HCT116 (cell line): ENCODE measurements at regions not wholly inside any gene's neighbourhood (a gene's known extent, or its start where the extent isn't known, plus 50 kb on each side); places are given as distances from the start of the nearest gene placed in this dataset.

Experiments
- ATAC-seq: fragments of 200-7000 bp; cut with Tn5 transposase; 2 replicates; pipeline ENCODE4 v1.9.1; 2020; ENCODE audit warnings: mild to moderate bottlenecking, moderate library complexity
- BruUV-seq: library from RNA; stranded (reverse); fragments of 400-500 nt; replicated peaks from 2 replicates; lab custom pipeline; 2021; lab: Mats Ljungman, UMichigan
- CTCF ChIA-PET: fragments of 300-600 bp; sonication (Branson Sonifier 250); formaldehyde crosslinking; loops from one replicate; lab custom pipeline; 2021; ENCODE audit warnings: antibody characterized with exemption; lab: Charles Lee
- POLR2A ChIA-PET: fragments of 300-600, 350-600 bp; sonication (Branson Sonifier 250); formaldehyde crosslinking; loops from one replicate; lab custom pipeline; 2021; ENCODE audit warnings: antibody characterized with exemption; lab: Charles Lee
- RAD21 ChIA-PET, 2 experiments: fragments of 300-600 bp; sonication (Branson Sonifier 250); formaldehyde crosslinking; loops; one replicate each; lab custom pipeline; 2023; ENCODE audit warnings: low total read pairs in 2 of 2; ENCODE audit not compliant: uncharacterized antibody in 2 of 2, unreplicated experiment in 2 of 2, low non-redundant PET in 1 of 2; lab: Charles Lee
- DNase-seq: peaks from one replicate; pipeline ENCODE4 v3.0.0-alpha.2; 2010; ENCODE audit warnings: low read depth, low spot score
- H2AFZ ChIP-seq: fragments of 200-600 bp; shearing (Covaris generic), sonication (generic); 2 replicates; pipeline ENCODE4 v1.6.1; 2017; ENCODE audit warnings: low read depth, mixed run types, mixed read lengths, antibody characterized with exemption, low read length; ENCODE audit not compliant: poor library complexity, severe bottlenecking
- H3K27ac ChIP-seq: 2 replicates; pipeline ENCODE4 v1.5.1; 2012; ENCODE audit warnings: low read depth, low read length
- H3K27me3 ChIP-seq: fragments of 200-600 bp; sonication (generic); 2 replicates; pipeline ENCODE4 v1.6.1; 2016; ENCODE audit warnings: mixed run types, low read length, mixed read lengths; ENCODE audit not compliant: insufficient read depth
- H3K36me3 ChIP-seq, 2 experiments: fragments of 200-500 bp in 1 of 2; fragments of 200-600 bp in 1 of 2; sonication (Bioruptor generic) in 1 of 2; sonication (generic) in 1 of 2; 2 replicates each; pipeline versions ENCODE4 v1.5.1 to v1.6.1; 2014 to 2016; ENCODE audit warnings: low read length in 2 of 2, inconsistent platforms in 1 of 2, mixed read lengths in 1 of 2, mixed run types in 1 of 2; ENCODE audit not compliant: insufficient read depth in 2 of 2, control insufficient read depth in 1 of 2
- H3K4me1 ChIP-seq, 2 experiments: fragments of 200-600 bp in 1 of 2; sonication (generic) in 1 of 2; 2 replicates each; pipeline versions ENCODE4 v1.5.1 to v1.6.1; 2012 to 2017; ENCODE audit warnings: low read length in 2 of 2, inconsistent platforms in 1 of 2, mild to moderate bottlenecking in 1 of 2, mixed read lengths in 1 of 2, mixed run types in 1 of 2, moderate library complexity in 1 of 2; ENCODE audit not compliant: insufficient read depth in 2 of 2, control insufficient read depth in 1 of 2
- H3K4me2 ChIP-seq: fragments of 200-600 bp; sonication (generic); 2 replicates; pipeline ENCODE4 v1.6.1; 2017; ENCODE audit warnings: mixed run types, low read length, mixed read lengths
- H3K4me3 ChIP-seq, 2 experiments: fragments of 200-600 bp in 1 of 2; sonication (generic) in 1 of 2; replicated peaks in 1 of 2; 2 replicates each; pipeline ENCODE4 v1.5.1; 2011 to 2016; ENCODE audit warnings: low read length in 2 of 2, control low read depth in 1 of 2, low read depth in 1 of 2, mild to moderate bottlenecking in 1 of 2, mixed read lengths in 1 of 2, mixed run types in 1 of 2
- H3K79me2 ChIP-seq: fragments of 200-600 bp; sonication (generic); 2 replicates; pipeline ENCODE4 v1.6.1; 2017; ENCODE audit warnings: mild to moderate bottlenecking, mixed run types, low read length, moderate library complexity, mixed read lengths; ENCODE audit not compliant: insufficient read depth
- H3K9ac ChIP-seq: fragments of 200-600 bp; sonication (generic); 2 replicates; pipeline ENCODE4 v1.6.1; 2016; ENCODE audit warnings: low read length, mixed read lengths
- H3K9me2 ChIP-seq: fragments of 200-600 bp; sonication (generic), shearing (Covaris generic); 2 replicates; pipeline ENCODE4 v1.6.1; 2017; ENCODE audit warnings: mixed run types, mild to moderate bottlenecking, moderate library complexity; ENCODE audit not compliant: insufficient read depth
- H3K9me3 ChIP-seq, 2 experiments: fragments of 200-500 bp in 1 of 2; fragments of 200-600 bp in 1 of 2; sonication (Bioruptor generic) in 1 of 2; sonication (generic) in 1 of 2; 2 replicates each; pipeline ENCODE4 v1.6.1; 2014 to 2017; ENCODE audit warnings: low read length in 2 of 2, mixed read lengths in 2 of 2, inconsistent platforms in 1 of 2, low read depth in 1 of 2, mild to moderate bottlenecking in 1 of 2, mixed run types in 1 of 2, moderate library complexity in 1 of 2; ENCODE audit not compliant: control insufficient read depth in 1 of 2, insufficient read depth in 1 of 2
- H4K20me1 ChIP-seq: fragments of 200-600 bp; sonication (generic), shearing (Covaris generic); 2 replicates; pipeline ENCODE4 v1.6.1; 2017; ENCODE audit warnings: mixed run types, mild to moderate bottlenecking, moderate library complexity; ENCODE audit not compliant: insufficient read depth
- CBX3 ChIP-seq: IDR thresholded peaks from 2 replicates; pipeline ENCODE4 v1.6.1; 2012; ENCODE audit warnings: low read depth
- CEBPB ChIP-seq: IDR thresholded peaks from 2 replicates; pipeline ENCODE4 v1.6.1; 2012; ENCODE audit warnings: low read depth
- EGR1 ChIP-seq: IDR thresholded peaks from 2 replicates; pipeline ENCODE4 v1.6.1; 2012; ENCODE audit warnings: low read depth
- ELF1 ChIP-seq: IDR thresholded peaks from 2 replicates; pipeline ENCODE4 v1.6.1; 2012; ENCODE audit warnings: low read depth, borderline replicate concordance
- EZH2phosphoT487 ChIP-seq: fragments of 200-600 bp; IDR thresholded peaks from 2 replicates; pipeline ENCODE4 v1.6.1; 2018; ENCODE audit warnings: antibody characterized with exemption, borderline replicate concordance
- FOSL1 ChIP-seq: IDR thresholded peaks from 2 replicates; pipeline ENCODE4 v1.6.1; 2012; ENCODE audit warnings: low read depth
- JUND ChIP-seq: IDR thresholded peaks from 2 replicates; pipeline ENCODE4 v1.6.1; 2012
- MAX ChIP-seq: IDR thresholded peaks from 2 replicates; pipeline ENCODE4 v1.6.1; 2012
- RAD21 ChIP-seq: IDR thresholded peaks from 2 replicates; pipeline ENCODE4 v1.6.1; 2012; ENCODE audit warnings: low read depth, mild to moderate bottlenecking
- REST ChIP-seq: IDR thresholded peaks from 2 replicates; pipeline ENCODE4 v1.6.1; 2012; ENCODE audit warnings: low read depth
- SP1 ChIP-seq: IDR thresholded peaks from 2 replicates; pipeline ENCODE4 v1.6.1; 2012; ENCODE audit warnings: low read depth
- YY1 ChIP-seq: IDR thresholded peaks from 2 replicates; pipeline ENCODE4 v1.6.1; 2011; ENCODE audit warnings: low read length, low read depth, moderate library complexity, mild to moderate bottlenecking; ENCODE audit not compliant: insufficient replicate concordance; ENCODE audit errors: extremely low read depth
- ZNF274 ChIP-seq: fragments of 200-500 bp; sonication (Bioruptor generic); IDR thresholded peaks from 2 replicates; pipeline ENCODE4 v1.6.1; 2014; ENCODE audit warnings: mild to moderate bottlenecking, low read depth, low read length, inconsistent platforms
- intact Hi-C: fragments of 100-400 bp; cut with micrococcal nuclease; formaldehyde crosslinking; loops from 2 replicates; pipeline ENCODE4 v1.10.0; 2022
- TF ChIP-seq, protein P1 (sequence below): IDR thresholded peaks from 2 replicates; pipeline ENCODE4 v1.6.1; 2012
- TF ChIP-seq, protein P2 (sequence below), 3 experiments: fragments of 200-600 bp in 1 of 3; sonication (generic) in 1 of 3; IDR thresholded peaks in 2 of 3; conservative IDR thresholded peaks in 1 of 3; 2 replicates each; pipeline ENCODE4 v1.5.1; 2012 to 2017; ENCODE audit warnings: low read depth in 2 of 3, low read length in 2 of 3, antibody characterized with exemption in 1 of 3, borderline replicate concordance in 1 of 3, control low read depth in 1 of 3, mild to moderate bottlenecking in 1 of 3, mixed read lengths in 1 of 3, mixed run types in 1 of 3, moderate library complexity in 1 of 3; ENCODE audit not compliant: insufficient read depth in 1 of 3

DNA sequence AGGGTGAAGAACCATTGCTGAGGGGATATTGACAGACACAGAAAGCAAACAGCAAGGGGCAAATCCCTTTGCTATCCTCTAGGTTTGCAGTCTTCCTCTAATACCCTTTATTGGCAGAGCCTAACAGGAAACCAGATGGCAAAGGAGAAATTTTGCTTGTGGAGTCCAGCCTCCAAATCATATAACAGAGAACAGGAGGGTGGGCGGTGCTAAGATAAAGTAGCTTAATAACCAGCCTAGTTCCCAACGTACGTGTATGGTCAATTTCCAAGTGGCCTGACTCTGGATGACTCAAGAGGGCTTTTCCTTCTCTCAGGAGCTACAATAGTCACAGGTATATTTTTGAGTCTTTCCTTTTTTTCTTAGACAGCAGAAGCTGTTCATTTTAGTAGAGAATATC lies 404.5 kb downstream of the PDCD6IP start:
- POLR2A ChIA-PET, result no interaction called here
- no peak for DNase-seq
- Histone ChIP-seq H3K4me3 (no peak overlapping the region), H3K36me3 (no peaks in the 10 kb centered on the region)
- RAD21 ChIA-PET, result no interaction called here
- intact Hi-C loops, result no loop called here
- no peak for ATAC-seq
- no TSS peak for BruUV-seq
- TF ChIP-seq ELF1 (no peak), RAD21 (no peak), EGR1 (no peak), MAX (no peak), ZNF274 (no peak), CBX3 (no peak), EZH2phosphoT487 (no peak), REST (no peak), FOSL1 (no peak), CEBPB (no peak), YY1 (no peak), SP1 (no peak), JUND (no peak)
- TF ChIP-seq, protein P1, sequence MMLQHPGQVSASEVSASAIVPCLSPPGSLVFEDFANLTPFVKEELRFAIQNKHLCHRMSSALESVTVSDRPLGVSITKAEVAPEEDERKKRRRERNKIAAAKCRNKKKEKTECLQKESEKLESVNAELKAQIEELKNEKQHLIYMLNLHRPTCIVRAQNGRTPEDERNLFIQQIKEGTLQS, result no peak
- TF ChIP-seq, protein P2, sequence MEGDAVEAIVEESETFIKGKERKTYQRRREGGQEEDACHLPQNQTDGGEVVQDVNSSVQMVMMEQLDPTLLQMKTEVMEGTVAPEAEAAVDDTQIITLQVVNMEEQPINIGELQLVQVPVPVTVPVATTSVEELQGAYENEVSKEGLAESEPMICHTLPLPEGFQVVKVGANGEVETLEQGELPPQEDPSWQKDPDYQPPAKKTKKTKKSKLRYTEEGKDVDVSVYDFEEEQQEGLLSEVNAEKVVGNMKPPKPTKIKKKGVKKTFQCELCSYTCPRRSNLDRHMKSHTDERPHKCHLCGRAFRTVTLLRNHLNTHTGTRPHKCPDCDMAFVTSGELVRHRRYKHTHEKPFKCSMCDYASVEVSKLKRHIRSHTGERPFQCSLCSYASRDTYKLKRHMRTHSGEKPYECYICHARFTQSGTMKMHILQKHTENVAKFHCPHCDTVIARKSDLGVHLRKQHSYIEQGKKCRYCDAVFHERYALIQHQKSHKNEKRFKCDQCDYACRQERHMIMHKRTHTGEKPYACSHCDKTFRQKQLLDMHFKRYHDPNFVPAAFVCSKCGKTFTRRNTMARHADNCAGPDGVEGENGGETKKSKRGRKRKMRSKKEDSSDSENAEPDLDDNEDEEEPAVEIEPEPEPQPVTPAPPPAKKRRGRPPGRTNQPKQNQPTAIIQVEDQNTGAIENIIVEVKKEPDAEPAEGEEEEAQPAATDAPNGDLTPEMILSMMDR (IDR thresholded peaks at IDR 0.05 in 2 of 3, conservative IDR thresholded peaks at IDR 0.05 in 1 of 3; ENCODE audit: borderline replicate concordance in 1 of 3, insufficient read depth in 1 of 3, low read depth in 2 of 3, low read length in 2 of 3), result no peak
- TF ChIP-seq, all 23 proteins: peak for 0
- no peaks in the 10 kb centered on the region for H3K9me2 ChIP-seq
- CTCF ChIA-PET, result no interaction called here
- no peaks in the 10 kb centered on the region for H3K4me1 ChIP-seq
- H3K4me2 ChIP-seq, result no peak overlapping the region
- no peak overlapping the region for H3K9ac ChIP-seq
- H2AFZ ChIP-seq, result no peak overlapping the region
- no peaks in the 10 kb centered on the region for H3K79me2 ChIP-seq
- H3K9me3 ChIP-seq, result no peaks in the 10 kb centered on the region
- H3K27me3 ChIP-seq, result 0 out of 2 replicates have a peak, but pooled peaks cover 4% of the 10 kb centered on the region
- H4K20me1 ChIP-seq, result no peaks in the 10 kb centered on the region
- H3K27ac ChIP-seq, result no peak overlapping the region
